GM18505 (cell line): ENCODE measurements at regions not wholly inside any gene's neighbourhood (a gene's known extent, or its start where the extent isn't known, plus 50 kb on each side); places are given as distances from the start of the nearest gene placed in this dataset.

Experiments used
- ATAC-seq: cut with Tn5 transposase; IDR thresholded peaks from one replicate; pipeline ENCODE4 v1.9.1; 2021; ENCODE audit not compliant: unreplicated experiment
- POLR2A ChIP-seq: IDR thresholded peaks from 4 replicates; pipeline ENCODE4 v1.6.1; 2011; ENCODE audit warnings: borderline replicate concordance; ENCODE audit not compliant: insufficient read depth, insufficient read length; ENCODE audit errors: extremely low read depth

DNA sequence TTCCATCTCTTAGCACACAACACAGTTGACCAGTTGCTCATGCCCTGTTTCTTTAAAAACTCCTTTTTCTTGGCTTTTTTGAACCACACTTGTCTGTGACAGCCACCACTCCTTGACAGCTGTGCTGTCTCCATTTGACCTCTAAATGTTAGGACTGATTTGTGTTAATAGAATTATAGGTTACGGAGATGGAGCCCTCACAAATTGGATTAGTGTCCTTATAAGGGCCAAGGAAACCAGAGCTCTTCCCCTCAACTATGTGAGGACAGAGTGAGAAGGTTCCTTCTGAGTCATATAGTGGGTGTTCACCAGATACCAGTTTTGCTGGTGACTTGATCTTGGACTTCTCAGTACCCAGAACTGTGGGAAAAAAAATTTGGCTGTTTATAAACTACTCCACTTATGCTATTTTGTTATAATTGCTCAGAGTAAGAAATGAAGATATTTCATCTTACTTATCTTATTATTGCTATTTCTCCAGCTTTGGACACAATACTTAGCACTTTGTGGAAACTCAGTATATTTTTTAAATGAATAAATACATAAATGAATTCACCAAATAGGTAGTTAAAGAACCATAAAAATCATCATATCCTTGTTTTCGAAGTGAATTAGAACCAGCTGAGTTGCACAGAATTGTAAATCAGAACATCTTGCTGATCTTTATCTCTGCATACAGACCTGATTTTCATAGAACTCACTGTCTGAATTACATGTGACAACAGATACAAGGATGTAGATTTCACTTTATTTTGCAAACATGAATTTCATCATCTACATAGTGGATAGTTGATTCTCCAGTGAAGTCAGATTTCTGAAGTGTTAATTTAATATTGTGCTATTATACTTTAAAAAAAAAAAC lies 598.5 kb upstream of the IRAK1BP1 start:
- ATAC-seq, result no peak
- no peak for TF ChIP-seq POLR2A

- TF ChIP-seq POLR2A, result no peak
- no peak for ATAC-seq
Measured at GRCh38 chr6:78300885-78301284, 566.5 kb upstream of the IRAK1BP1 start.

DNA sequence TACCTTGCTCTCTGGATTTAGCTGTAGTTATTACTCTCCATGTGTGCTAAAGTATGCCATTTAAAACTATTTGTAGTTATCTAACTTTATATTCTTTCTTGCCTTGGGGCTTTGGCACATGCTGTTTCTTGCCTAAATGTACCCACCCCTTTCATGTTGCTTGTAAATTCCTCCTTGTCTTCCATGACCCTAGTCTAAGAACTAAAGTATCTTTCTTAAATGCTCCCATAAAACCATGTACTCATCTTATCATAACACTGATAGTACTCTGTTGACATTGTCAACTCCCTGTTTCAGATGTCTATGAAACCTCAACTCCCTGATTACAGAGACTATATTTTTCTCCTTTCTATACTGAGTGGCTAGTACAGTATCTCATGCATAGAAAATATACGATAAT lies 564.9 kb upstream of the IRAK1BP1 start:
- no peak for ATAC-seq
- no peak for TF ChIP-seq POLR2A

DNA sequence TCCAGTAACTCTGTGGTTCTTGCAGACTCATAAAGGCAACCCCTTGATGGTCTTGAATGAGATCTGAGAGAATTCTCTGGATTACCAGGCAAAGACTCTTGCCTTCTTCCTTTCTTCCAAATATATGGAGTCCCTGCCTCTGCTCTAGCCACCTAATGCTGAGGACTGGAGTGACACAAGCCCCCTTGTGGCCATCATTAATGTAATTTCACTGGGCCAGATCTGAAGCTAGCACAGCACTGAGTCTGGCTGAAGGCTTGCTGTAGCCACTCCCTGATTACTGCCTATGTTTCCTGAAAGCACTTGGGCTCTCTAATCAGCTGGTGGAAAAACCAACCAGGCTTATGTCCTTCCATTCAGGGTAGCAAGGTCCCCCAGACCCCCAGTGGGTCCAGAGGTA lies 559.3 kb upstream of the IRAK1BP1 start:
- no peak for ATAC-seq

GRCh38 chr6:78322068-78322845 lies 545.1 kb upstream of the IRAK1BP1 start:
- no peak for ATAC-seq
- no peak for TF ChIP-seq POLR2A

More for the DNA sequence above, 559.3 kb upstream of the IRAK1BP1 start:
- TF ChIP-seq POLR2A, result no peak

GRCh38 chr6:78324213-78324612 lies 543.1 kb upstream of the IRAK1BP1 start:
- no peak for ATAC-seq

GRCh38 chr6:78340755-78341154 lies 526.6 kb upstream of the IRAK1BP1 start:
- no peak for ATAC-seq
- TF ChIP-seq POLR2A, result no peak

More at GRCh38 chr6:78324213-78324612, 543.1 kb upstream of the IRAK1BP1 start:
- no peak for TF ChIP-seq POLR2A

DNA sequence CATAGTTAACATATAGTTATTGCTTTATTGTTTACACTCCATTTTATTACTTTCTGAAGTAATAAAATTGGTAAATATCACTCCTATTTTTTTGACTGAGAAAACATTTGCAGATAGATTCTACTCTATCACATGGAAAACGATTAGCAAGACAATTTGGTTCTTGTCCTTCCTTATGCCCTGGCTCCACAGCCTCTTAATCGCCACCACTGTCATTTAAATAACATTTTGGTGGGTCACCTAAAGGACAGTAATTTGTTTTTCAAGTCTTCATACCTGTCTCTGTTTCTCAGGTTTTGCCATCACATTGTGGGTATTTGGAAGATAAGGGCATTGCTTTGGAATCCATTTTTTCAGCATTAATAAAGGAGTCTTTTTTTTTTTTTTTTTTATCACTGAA lies 521.5 kb upstream of the IRAK1BP1 start:
- TF ChIP-seq POLR2A, result no peak
- ATAC-seq, result no peak

DNA sequence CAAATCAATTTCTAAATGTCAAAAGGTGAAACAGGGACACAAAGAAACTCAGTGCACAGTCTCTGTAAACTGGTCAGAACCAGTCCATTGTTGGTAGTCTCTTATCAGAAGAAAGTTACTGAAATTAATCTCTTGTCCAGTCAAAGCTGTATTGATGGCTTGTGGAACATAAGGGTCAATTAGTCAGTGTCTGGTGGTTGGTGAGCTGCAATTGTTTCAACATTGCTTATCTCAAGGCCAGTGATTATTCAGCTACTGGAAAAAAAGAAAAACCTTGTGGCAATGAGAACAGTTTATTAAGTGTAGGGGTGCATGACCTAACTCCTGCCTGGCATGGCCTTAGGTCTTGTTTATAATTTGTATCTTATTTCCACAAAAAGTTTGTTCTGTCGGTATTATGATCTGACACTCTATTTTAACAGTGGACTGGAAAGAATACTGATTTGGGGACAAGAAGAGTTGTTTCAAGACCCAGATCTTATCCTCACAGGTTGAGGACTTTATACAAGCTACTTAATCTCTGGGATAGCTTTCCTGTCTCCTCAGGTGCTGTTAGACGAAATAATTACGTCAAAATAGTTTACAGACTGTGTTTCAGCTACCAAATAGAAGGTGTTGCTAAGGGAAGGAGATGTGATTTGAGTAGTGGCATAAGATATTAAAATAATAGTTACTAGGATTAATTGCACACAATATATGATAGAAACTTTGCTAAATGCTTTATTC lies 520.0 kb upstream of the IRAK1BP1 start:
- ATAC-seq, result no peak
- TF ChIP-seq POLR2A, result no peak

- no peak for ATAC-seq
- no peak for TF ChIP-seq POLR2A
Measured at GRCh38 chr6:78353040-78353439, 514.3 kb upstream of the IRAK1BP1 start.

- ATAC-seq, result no peak
- no peak for TF ChIP-seq POLR2A
Measured at GRCh38 chr6:78363688-78364087, 503.7 kb upstream of the IRAK1BP1 start.

DNA sequence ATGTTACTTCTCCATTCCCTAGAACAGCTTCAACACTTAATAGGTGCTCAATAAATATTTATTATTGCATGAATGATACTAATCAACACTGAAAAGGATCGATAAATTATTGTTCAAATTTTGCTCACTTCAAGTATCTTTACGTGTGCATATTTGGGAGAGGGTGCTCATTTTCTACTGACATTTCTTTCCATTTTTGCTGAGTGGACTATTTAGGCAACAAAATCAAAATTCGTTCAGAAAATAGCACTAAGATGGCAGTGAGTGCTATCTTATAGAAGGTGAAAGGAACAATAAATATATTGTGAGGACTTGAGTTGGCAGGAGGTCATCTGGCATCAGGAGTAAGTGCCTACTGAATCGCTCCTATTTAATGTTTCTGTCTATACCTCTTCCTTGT lies 501.9 kb upstream of the IRAK1BP1 start:
- TF ChIP-seq POLR2A, result no peak
- ATAC-seq, result no peak

GRCh38 chr6:78377056-78377455 lies 490.3 kb upstream of the IRAK1BP1 start:
- no peak for TF ChIP-seq POLR2A
- no peak for ATAC-seq
